Loucy (cell line): ENCODE measurements at regions not wholly inside any gene's neighbourhood (a gene's known extent, or its start where the extent isn't known, plus 50 kb on each side); places are given as distances from the start of the nearest gene placed in this dataset.

ENCODE experiments used
- H2AFZ ChIP-seq: fragments of 200-600 bp; sonication (generic); 2 replicates; pipeline ENCODE4 v1.6.0; 2016; ENCODE audit warnings: antibody characterized with exemption, mild to moderate bottlenecking, low read length, moderate library complexity
- H3F3A ChIP-seq: fragments of 200-600 bp; 2 replicates; pipeline ENCODE4 v1.6.0; 2016; ENCODE audit warnings: antibody characterized with exemption, low read depth, mild to moderate bottlenecking
- H3K27me3 ChIP-seq: fragments of 200-600 bp; sonication (generic); 2 replicates; pipeline ENCODE4 v1.6.1; 2014; ENCODE audit warnings: low read length, mild to moderate bottlenecking; ENCODE audit not compliant: insufficient read depth, poor library complexity, severe bottlenecking
- H3K36me3 ChIP-seq: fragments of 200-600 bp; sonication (generic); 2 replicates; pipeline ENCODE4 v1.6.1; 2016; ENCODE audit warnings: low read length; ENCODE audit not compliant: insufficient read depth
- H3K4me1 ChIP-seq: fragments of 200-600 bp; sonication (generic); 2 replicates; pipeline ENCODE4 v1.5.1; 2014; ENCODE audit warnings: low read length, mild to moderate bottlenecking; ENCODE audit not compliant: insufficient read depth, poor library complexity, severe bottlenecking
- H3K4me2 ChIP-seq: fragments of 200-600 bp; sonication (generic); 2 replicates; pipeline ENCODE4 v1.6.0; 2014; ENCODE audit warnings: antibody characterized with exemption, low read length, low read depth, mild to moderate bottlenecking; ENCODE audit not compliant: poor library complexity, severe bottlenecking
- H3K4me3 ChIP-seq: fragments of 200-600 bp; sonication (generic); 2 replicates; pipeline ENCODE4 v1.5.1; 2014; ENCODE audit warnings: low read length, mild to moderate bottlenecking, mixed read lengths; ENCODE audit not compliant: poor library complexity, severe bottlenecking
- H3K79me2 ChIP-seq: fragments of 200-600 bp; sonication (generic); 2 replicates; pipeline ENCODE4 v1.6.1; 2014; ENCODE audit warnings: low read length; ENCODE audit not compliant: insufficient read depth
- H3K9ac ChIP-seq: fragments of 200-600 bp; sonication (generic); 2 replicates; pipeline ENCODE4 v1.6.0; 2014; ENCODE audit warnings: mild to moderate bottlenecking, low read depth, low read length, moderate library complexity; ENCODE audit not compliant: poor library complexity, severe bottlenecking
- H3K9me2 ChIP-seq: fragments of 200-600 bp; sonication (generic); replicated peaks from 2 replicates; pipeline ENCODE4 v1.6.1; 2016; ENCODE audit warnings: low read depth, low read length, mixed read lengths
- H3K9me3 ChIP-seq: fragments of 200-600 bp; sonication (generic); 2 replicates; pipeline ENCODE4 v1.6.1; 2014; ENCODE audit warnings: mild to moderate bottlenecking, antibody characterized with exemption, low read length, low read depth; ENCODE audit not compliant: insufficient read depth
- H4K20me1 ChIP-seq: fragments of 200-600 bp; sonication (generic); 2 replicates; pipeline ENCODE4 v1.6.0; 2014; ENCODE audit warnings: antibody characterized with exemption, low read length, mild to moderate bottlenecking; ENCODE audit not compliant: insufficient read depth, poor library complexity, severe bottlenecking
- EZH2phosphoT487 ChIP-seq: fragments of 200-600 bp; IDR thresholded peaks from 2 replicates; pipeline ENCODE4 v1.6.1; 2018; ENCODE audit warnings: antibody characterized with exemption, mild to moderate bottlenecking, moderate library complexity, borderline replicate concordance
- TF ChIP-seq, protein P1 (sequence below): fragments of 200-600 bp; sonication (generic); conservative IDR thresholded peaks from 2 replicates; pipeline ENCODE4 v1.5.1; 2014; ENCODE audit warnings: mild to moderate bottlenecking, antibody characterized with exemption, low read length

DNA sequence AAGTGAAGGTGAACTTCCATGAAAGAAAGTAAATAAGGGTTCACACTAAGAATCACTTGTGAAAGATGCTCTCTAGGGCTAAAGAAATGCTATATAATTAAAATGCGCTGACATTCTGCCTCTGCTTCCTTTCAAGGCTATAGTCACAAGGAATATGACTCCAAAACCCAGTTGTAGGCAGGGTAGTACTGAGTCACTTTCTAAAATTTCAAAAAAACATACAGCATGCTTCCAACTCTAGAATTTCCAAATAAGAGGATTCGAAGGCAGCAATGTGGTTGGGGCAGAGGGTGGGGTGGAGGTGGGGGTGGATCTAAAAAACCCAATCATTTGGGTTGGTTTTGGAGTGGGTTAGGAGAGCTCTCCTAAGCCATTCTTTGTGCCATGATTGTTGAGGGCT lies 84.6 kb downstream of the HMHB1 start:
- Histone ChIP-seq H3F3A (peaks cover 11% of the 10 kb centered on the region; the same call in 1 of the 2 replicates), H3K36me3 (no peaks in the 10 kb centered on the region), H3K4me3 (no peak overlapping the region), H2AFZ (peak overlapping the region; percentile 34; the same call in 1 of the 2 replicates), H3K79me2 (no peaks in the 10 kb centered on the region), H3K4me2 (peak overlapping the region; percentile 57), H4K20me1 (no peaks in the 10 kb centered on the region), H3K27me3 (no peaks in the 10 kb centered on the region), H3K9me2 (no peaks in the 10 kb centered on the region), H3K4me1 (peaks cover 35% of the 10 kb centered on the region), H3K9ac (no peak overlapping the region), H3K9me3 (no peaks in the 10 kb centered on the region)
- TF ChIP-seq, protein P1, sequence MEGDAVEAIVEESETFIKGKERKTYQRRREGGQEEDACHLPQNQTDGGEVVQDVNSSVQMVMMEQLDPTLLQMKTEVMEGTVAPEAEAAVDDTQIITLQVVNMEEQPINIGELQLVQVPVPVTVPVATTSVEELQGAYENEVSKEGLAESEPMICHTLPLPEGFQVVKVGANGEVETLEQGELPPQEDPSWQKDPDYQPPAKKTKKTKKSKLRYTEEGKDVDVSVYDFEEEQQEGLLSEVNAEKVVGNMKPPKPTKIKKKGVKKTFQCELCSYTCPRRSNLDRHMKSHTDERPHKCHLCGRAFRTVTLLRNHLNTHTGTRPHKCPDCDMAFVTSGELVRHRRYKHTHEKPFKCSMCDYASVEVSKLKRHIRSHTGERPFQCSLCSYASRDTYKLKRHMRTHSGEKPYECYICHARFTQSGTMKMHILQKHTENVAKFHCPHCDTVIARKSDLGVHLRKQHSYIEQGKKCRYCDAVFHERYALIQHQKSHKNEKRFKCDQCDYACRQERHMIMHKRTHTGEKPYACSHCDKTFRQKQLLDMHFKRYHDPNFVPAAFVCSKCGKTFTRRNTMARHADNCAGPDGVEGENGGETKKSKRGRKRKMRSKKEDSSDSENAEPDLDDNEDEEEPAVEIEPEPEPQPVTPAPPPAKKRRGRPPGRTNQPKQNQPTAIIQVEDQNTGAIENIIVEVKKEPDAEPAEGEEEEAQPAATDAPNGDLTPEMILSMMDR: no peak
- no peak for TF ChIP-seq EZH2phosphoT487

DNA sequence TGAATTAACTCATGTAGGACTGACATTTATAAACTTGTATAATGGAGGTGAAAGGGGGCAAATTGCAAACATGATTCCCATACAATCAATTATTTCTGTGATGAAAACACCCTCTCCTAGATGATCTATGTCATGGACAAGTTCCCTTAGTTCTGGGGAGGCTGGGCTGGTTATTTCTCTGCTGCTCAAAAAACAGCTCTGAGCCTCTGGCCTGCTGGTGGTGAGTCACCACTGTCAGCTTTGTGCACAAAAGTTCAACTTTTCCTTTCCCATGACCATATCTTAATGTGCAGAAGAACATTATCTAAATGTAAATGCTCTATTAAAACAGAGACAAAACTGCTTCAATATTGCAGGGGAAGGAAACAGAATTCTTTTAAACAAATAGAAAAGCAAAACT lies 85.0 kb downstream of the HMHB1 start:
- Histone ChIP-seq H3K9me2 (no peaks in the 10 kb centered on the region), H2AFZ (peak overlapping the region; percentile 34; the same call in 1 of the 2 replicates), H3F3A (peaks cover 11% of the 10 kb centered on the region; the same call in 1 of the 2 replicates), H3K4me2 (peak overlapping the region; percentile 57), H3K4me3 (no peak overlapping the region), H4K20me1 (no peaks in the 10 kb centered on the region), H3K4me1 (peaks cover 35% of the 10 kb centered on the region), H3K79me2 (no peaks in the 10 kb centered on the region), H3K9me3 (no peaks in the 10 kb centered on the region), H3K36me3 (no peaks in the 10 kb centered on the region), H3K27me3 (no peaks in the 10 kb centered on the region), H3K9ac (no peak overlapping the region)
- TF ChIP-seq EZH2phosphoT487: no peak
- TF ChIP-seq, protein P1: no peak

DNA sequence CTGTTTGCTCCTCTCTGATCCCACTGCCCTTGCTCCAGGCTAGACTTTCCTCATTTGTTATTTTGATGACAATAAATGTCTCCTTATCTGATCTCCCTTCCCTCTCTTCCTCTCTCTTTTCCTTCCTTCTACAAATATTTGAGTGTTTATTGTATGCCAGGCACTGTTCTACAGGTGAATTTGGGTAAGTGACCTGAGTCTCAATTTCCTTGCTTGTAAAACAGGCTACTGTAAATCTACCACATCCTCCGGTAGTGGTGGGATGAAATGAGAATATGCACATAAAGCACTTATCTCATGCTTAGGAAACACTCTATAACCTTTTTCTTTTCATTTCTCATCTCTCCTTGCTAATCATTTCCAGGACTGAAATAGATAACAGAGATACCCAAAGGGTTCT lies 86.4 kb downstream of the HMHB1 start:
- no peaks in the 10 kb centered on the region for H3K27me3 ChIP-seq
- H3K4me1 ChIP-seq: peaks cover 35% of the 10 kb centered on the region
- no peak overlapping the region for H3K9ac ChIP-seq
- no peaks in the 10 kb centered on the region for H3K36me3 ChIP-seq
- H3F3A ChIP-seq: peaks cover 11% of the 10 kb centered on the region; the same call in 1 of the 2 replicates
- H3K9me2 ChIP-seq: no peaks in the 10 kb centered on the region
- H2AFZ ChIP-seq: no peak overlapping the region
- no peaks in the 10 kb centered on the region for H3K9me3 ChIP-seq
- H3K79me2 ChIP-seq: no peaks in the 10 kb centered on the region
- no peaks in the 10 kb centered on the region for H4K20me1 ChIP-seq
- peak overlapping the region; percentile 34 for H3K4me3 ChIP-seq
- TF ChIP-seq, protein P1: no peak
- TF ChIP-seq EZH2phosphoT487: peak; percentile 52
- H3K4me2 ChIP-seq: peak overlapping the region; percentile 57
